SK-N-SH treated with all-trans-retinoic acid at 6 μM for 48 hours (cell line): ENCODE measurements at regions not wholly inside any gene's neighbourhood (a gene's known extent, or its start where the extent isn't known, plus 50 kb on each side); places are given as distances from the start of the nearest gene placed in this dataset.

ENCODE experiments used
- ARNTL ChIP-seq: fragments of 450-650 bp; formaldehyde crosslinking; IDR thresholded peaks from 2 replicates; pipeline ENCODE4 v1.5.0; 2020; ENCODE audit warnings: low read depth, mild to moderate bottlenecking, moderate library complexity, borderline replicate concordance
- ISL1 ChIP-seq: fragments of 250-450 bp; sonication (Bioruptor Pico); IDR thresholded peaks from 2 replicates; pipeline ENCODE4 v2.1.2; 2022; ENCODE audit warnings: mild to moderate bottlenecking, moderate library complexity
- PATZ1 ChIP-seq: fragments of 250-450 bp; sonication (Bioruptor Pico); IDR thresholded peaks from 2 replicates; pipeline ENCODE4 v1.8.0; 2020; ENCODE audit warnings: mild to moderate bottlenecking, moderate library complexity, borderline replicate concordance
- PPARA ChIP-seq: fragments of 250-450 bp; sonication (Bioruptor Pico); IDR thresholded peaks from 2 replicates; pipeline ENCODE4 v1.5.0; 2020; ENCODE audit warnings: mild to moderate bottlenecking, borderline replicate concordance
- RARB ChIP-seq: fragments of 250-450 bp; sonication (Bioruptor Pico); IDR thresholded peaks from 2 replicates; pipeline ENCODE4 v1.8.0; 2021; ENCODE audit warnings: mild to moderate bottlenecking, moderate library complexity
- SNAI2 ChIP-seq: fragments of 250-450 bp; sonication (Bioruptor Pico); IDR thresholded peaks from 2 replicates; pipeline ENCODE4 v1.5.0; 2020; ENCODE audit warnings: mild to moderate bottlenecking, moderate library complexity
- TCF4 ChIP-seq: fragments of 250-450 bp; sonication (Bioruptor Pico); IDR thresholded peaks from 2 replicates; pipeline ENCODE4 v1.8.0; 2021; ENCODE audit warnings: mild to moderate bottlenecking, moderate library complexity, borderline replicate concordance
- TOX ChIP-seq: fragments of 250-450 bp; sonication (Bioruptor Pico); IDR thresholded peaks from 2 replicates; pipeline ENCODE4 v1.8.0; 2021; ENCODE audit warnings: mild to moderate bottlenecking, moderate library complexity, borderline replicate concordance
- ZC3H10 ChIP-seq: fragments of 250-450 bp; sonication (Bioruptor Pico); IDR thresholded peaks from 2 replicates; pipeline ENCODE4 v1.5.1; 2021; ENCODE audit warnings: mild to moderate bottlenecking, moderate library complexity
- ZFP3 ChIP-seq: fragments of 250-450 bp; sonication (Bioruptor Pico); IDR thresholded peaks from 2 replicates; pipeline ENCODE4 v1.5.0; 2020; ENCODE audit warnings: mild to moderate bottlenecking, moderate library complexity
- ZFP30 ChIP-seq: fragments of 450-650 bp; formaldehyde crosslinking; IDR thresholded peaks from 2 replicates; pipeline ENCODE4 v1.5.0; 2022; ENCODE audit warnings: mild to moderate bottlenecking, moderate library complexity
- ZNF565 ChIP-seq: fragments of 450-650 bp; formaldehyde crosslinking; conservative IDR thresholded peaks from 2 replicates; pipeline ENCODE4 v1.5.0; 2020; ENCODE audit warnings: low read depth, mild to moderate bottlenecking, moderate library complexity
- ZNF8 ChIP-seq: fragments of 450-650 bp; formaldehyde crosslinking; IDR thresholded peaks from 2 replicates; pipeline ENCODE4 v1.5.0; 2020; ENCODE audit warnings: mild to moderate bottlenecking, moderate library complexity

GRCh38 chr2:22557406-22557805 lies 827.6 kb upstream of the KLHL29 start:
- TF ChIP-seq ARNTL (CRISPR knock-in tag) (no peak), PPARA (CRISPR knock-in tag) (no peak), ZFP30 (no peak), PATZ1 (CRISPR knock-in tag) (no peak), ZC3H10 (CRISPR knock-in tag) (no peak), ZNF8 (CRISPR knock-in tag) (no peak), ZNF565 (no peak), TOX (CRISPR knock-in tag) (no peak), ISL1 (no peak), SNAI2 (no peak), ZFP3 (CRISPR knock-in tag) (no peak), RARB (CRISPR knock-in tag) (no peak), TCF4 (CRISPR knock-in tag) (no peak)
